MCF 10A (cell line): ENCODE measurements at regions not wholly inside any gene's neighbourhood (a gene's known extent, or its start where the extent isn't known, plus 50 kb on each side); places are given as distances from the start of the nearest gene placed in this dataset.
A peak's percentile ranks its signal among the peaks of the same experiment; 100 is the strongest.

Source experiments
- BruUV-seq: library from RNA; stranded (reverse); fragments of 400-500 nt; replicated peaks from 2 replicates; lab custom pipeline; 2021; lab: Mats Ljungman, UMichigan
- CTCF ChIA-PET: fragments of 300-600 bp; sonication (Branson Sonifier 250); formaldehyde crosslinking; extraction: SDS; loops from one replicate; lab custom pipeline; 2021; ENCODE audit warnings: antibody characterized with exemption, inconsistent platforms; lab: Yijun Ruan, JAX
- POLR2A ChIA-PET: fragments of 300-600, 350-650 bp; sonication (Branson Sonifier 250); formaldehyde crosslinking; extraction: SDS; loops from one replicate; lab custom pipeline; 2020; ENCODE audit warnings: antibody characterized with exemption, inconsistent platforms; lab: Yijun Ruan, JAX
- DNase-seq: peaks from one replicate; pipeline ENCODE4 v3.0.0-alpha.2; 2018; ENCODE audit not compliant: unreplicated experiment
- H3K27ac Mint-ChIP-seq: one replicate; pipeline ENCODE4 v1.8.0; 2022; ENCODE audit warnings: mild to moderate bottlenecking, low read depth, mixed read lengths; ENCODE audit not compliant: unreplicated experiment
- H3K27me3 Mint-ChIP-seq: one replicate; pipeline ENCODE4 v1.8.0; 2022; ENCODE audit warnings: mixed read lengths; ENCODE audit not compliant: insufficient read depth, unreplicated experiment
- H3K36me3 Mint-ChIP-seq: one replicate; pipeline ENCODE4 v1.8.0; 2022; ENCODE audit warnings: mild to moderate bottlenecking, moderate library complexity, mixed read lengths; ENCODE audit not compliant: insufficient read depth, unreplicated experiment
- H3K4me1 Mint-ChIP-seq: one replicate; pipeline ENCODE4 v1.8.0; 2022; ENCODE audit warnings: mixed read lengths; ENCODE audit not compliant: insufficient read depth, unreplicated experiment
- H3K4me3 Mint-ChIP-seq: one replicate; pipeline ENCODE4 v1.8.0; 2022; ENCODE audit warnings: mild to moderate bottlenecking, moderate library complexity, mixed read lengths; ENCODE audit not compliant: unreplicated experiment
- H3K9me3 Mint-ChIP-seq: one replicate; pipeline ENCODE4 v1.8.0; 2022; ENCODE audit warnings: mixed read lengths; ENCODE audit not compliant: unreplicated experiment
- intact Hi-C: fragments of 100-400 bp; cut with micrococcal nuclease; formaldehyde crosslinking; loops from 2 replicates; pipeline ENCODE4 v1.14.1; 2022
- TF ChIP-seq, protein P1 (sequence below): fragments of 200-600 bp; IDR thresholded peaks from one replicate; pipeline ENCODE4 v1.8.0; 2022; ENCODE audit warnings: antibody characterized with exemption, mild to moderate bottlenecking; ENCODE audit not compliant: unreplicated experiment

DNA sequence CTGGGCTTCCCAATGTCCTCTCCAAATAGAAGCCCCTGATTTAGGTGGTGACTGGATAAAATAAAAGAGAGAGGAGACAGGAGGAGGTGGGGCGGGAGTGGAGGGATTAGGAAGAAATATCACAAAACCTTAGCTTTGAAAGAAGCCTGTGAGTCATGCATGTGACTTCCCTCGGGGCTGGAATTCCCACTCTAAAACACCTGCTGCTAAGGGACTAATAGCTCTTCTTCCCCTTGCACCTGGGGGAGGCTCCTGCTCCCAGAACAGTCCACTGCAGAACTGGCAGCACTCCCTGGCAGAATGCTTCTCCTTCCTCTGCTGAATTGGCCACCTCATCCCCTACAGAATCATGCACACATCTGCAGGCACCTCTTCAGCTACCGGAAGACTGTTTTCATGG lies 207.2 kb downstream of the ATG4C start:
- no peaks in the 10 kb centered on the region for H3K4me1 Mint-ChIP-seq
- TF ChIP-seq, protein P1, sequence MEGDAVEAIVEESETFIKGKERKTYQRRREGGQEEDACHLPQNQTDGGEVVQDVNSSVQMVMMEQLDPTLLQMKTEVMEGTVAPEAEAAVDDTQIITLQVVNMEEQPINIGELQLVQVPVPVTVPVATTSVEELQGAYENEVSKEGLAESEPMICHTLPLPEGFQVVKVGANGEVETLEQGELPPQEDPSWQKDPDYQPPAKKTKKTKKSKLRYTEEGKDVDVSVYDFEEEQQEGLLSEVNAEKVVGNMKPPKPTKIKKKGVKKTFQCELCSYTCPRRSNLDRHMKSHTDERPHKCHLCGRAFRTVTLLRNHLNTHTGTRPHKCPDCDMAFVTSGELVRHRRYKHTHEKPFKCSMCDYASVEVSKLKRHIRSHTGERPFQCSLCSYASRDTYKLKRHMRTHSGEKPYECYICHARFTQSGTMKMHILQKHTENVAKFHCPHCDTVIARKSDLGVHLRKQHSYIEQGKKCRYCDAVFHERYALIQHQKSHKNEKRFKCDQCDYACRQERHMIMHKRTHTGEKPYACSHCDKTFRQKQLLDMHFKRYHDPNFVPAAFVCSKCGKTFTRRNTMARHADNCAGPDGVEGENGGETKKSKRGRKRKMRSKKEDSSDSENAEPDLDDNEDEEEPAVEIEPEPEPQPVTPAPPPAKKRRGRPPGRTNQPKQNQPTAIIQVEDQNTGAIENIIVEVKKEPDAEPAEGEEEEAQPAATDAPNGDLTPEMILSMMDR: no peak
- H3K27me3 Mint-ChIP-seq: peaks cover 65% of the 10 kb centered on the region
- no peak overlapping the region for H3K4me3 Mint-ChIP-seq
- no TSS peak for BruUV-seq
- no peaks in the 10 kb centered on the region for H3K36me3 Mint-ChIP-seq
- CTCF ChIA-PET: no interaction called here
- peak; percentile 16 for DNase-seq
- intact Hi-C loops: no loop called here
- H3K9me3 Mint-ChIP-seq: no peaks in the 10 kb centered on the region
- H3K27ac Mint-ChIP-seq: no peak overlapping the region
- POLR2A ChIA-PET: interaction anchor here (0.6 to 1.1 kb wide), 2 partner anchors 9 to 10 kb away, joined by 3 to 4 read pairs; no protein-coding TSS in a partner anchor

DNA sequence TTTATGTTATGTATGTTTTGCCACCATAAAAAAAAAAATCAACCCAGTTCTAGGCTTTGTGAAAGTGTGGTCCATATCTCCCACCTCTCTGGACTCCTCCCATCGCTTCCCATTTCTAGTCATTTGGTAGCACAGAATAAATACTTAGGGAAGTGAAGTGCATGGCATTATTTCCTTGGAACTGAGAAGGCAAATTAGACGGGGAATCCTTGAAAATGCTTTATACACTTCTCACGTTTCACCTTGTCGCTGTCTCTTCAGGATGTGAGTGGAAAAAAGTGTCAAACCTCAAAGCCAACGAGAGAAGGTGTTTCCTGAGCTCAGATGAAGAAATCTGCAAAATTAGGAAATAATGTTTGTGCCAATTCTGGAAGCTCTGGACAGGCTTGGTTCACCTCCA lies 209.9 kb downstream of the ATG4C start:
- peaks cover 58% of the 10 kb centered on the region for H3K27me3 Mint-ChIP-seq

DNA sequence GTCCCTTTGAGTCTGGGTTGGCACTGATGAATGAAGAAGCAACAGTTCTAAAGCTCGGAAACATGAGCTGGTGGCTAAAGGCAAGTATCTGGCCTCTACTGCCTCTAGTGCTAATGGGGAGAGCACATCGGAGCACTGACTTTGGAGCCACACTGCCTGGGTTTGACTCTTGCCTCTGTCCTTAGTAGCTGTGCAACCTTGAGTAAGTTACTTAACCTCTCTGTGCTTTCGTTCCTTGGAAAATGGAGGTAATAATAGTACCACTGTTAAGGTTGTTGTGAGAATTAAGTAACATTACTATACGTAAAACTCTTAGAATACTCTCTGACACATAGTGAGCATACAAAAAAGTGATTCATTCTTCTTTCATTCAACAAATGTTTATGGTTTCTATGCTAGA lies 211.2 kb downstream of the ATG4C start:
- no TSS peak for BruUV-seq
- intact Hi-C loops: no loop called here
- Mint-ChIP-seq H3K4me1 (no peaks in the 10 kb centered on the region), H3K36me3 (no peaks in the 10 kb centered on the region), H3K4me3 (no peak overlapping the region), H3K27ac (no peak overlapping the region), H3K9me3 (no peaks in the 10 kb centered on the region), H3K27me3 (peaks cover 68% of the 10 kb centered on the region)
- ChIA-PET POLR2A (no interaction called here), CTCF (interaction anchor here (0.8 kb wide), 1 partner anchor 7 kb away, joined by 8 read pairs; no protein-coding TSS in a partner anchor)
- no peak for DNase-seq
- TF ChIP-seq, protein P1: no peak

More for the DNA sequence above, 209.9 kb downstream of the ATG4C start:
- Mint-ChIP-seq H3K36me3 (no peaks in the 10 kb centered on the region), H3K27ac (no peak overlapping the region), H3K4me3 (no peak overlapping the region), H3K9me3 (no peaks in the 10 kb centered on the region), H3K4me1 (no peaks in the 10 kb centered on the region)
- CTCF ChIA-PET: no interaction called here
- DNase-seq: no peak
- no TSS peak for BruUV-seq
- POLR2A ChIA-PET: no interaction called here
- intact Hi-C loops: no loop called here
- TF ChIP-seq, protein P1: no peak

DNA sequence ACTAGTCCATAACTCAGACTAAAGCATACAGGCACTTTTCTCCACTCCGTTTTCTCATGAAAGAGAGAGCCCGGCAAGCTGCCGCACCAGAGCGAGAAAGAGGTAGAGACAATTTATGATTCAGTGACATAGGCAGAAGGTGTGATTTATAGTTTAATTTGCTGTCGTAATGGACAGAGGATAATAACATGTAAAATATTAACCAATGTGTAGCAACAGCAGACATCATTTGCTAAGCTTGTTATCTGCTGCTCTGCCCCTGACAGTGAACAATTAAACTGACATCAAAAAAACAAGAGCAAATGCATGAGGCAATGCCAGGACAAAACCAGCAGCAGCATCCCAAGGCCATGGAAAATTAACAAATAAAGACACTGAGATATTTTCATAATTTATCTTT lies 214.0 kb downstream of the ATG4C start:
- Mint-ChIP-seq H3K27me3 (peaks cover 69% of the 10 kb centered on the region), H3K27ac (no peak overlapping the region), H3K36me3 (no peaks in the 10 kb centered on the region), H3K4me1 (no peaks in the 10 kb centered on the region), H3K4me3 (no peak overlapping the region), H3K9me3 (no peaks in the 10 kb centered on the region)
- TF ChIP-seq, protein P1: no peak
- no peak for DNase-seq
- ChIA-PET POLR2A (no interaction called here), CTCF (interaction anchor here (1.2 to 1.4 kb wide), 2 partner anchors 21 to 694 kb away, joined by 4 to 7 read pairs; no protein-coding TSS in a partner anchor)
- BruUV-seq: no TSS peak
- intact Hi-C loops: no loop called here
